SK-N-SH (cell line): ENCODE measurements at regions not wholly inside any gene's neighbourhood (a gene's known extent, or its start where the extent isn't known, plus 50 kb on each side); places are given as distances from the start of the nearest gene placed in this dataset.

Source experiments
- EP300 ChIP-seq, 2 experiments: IDR thresholded peaks; 2 replicates each; pipeline versions ENCODE4 v1.4.0 to v1.6.1; 2012; ENCODE audit warnings: borderline replicate concordance in 1 of 2, low read depth in 1 of 2, low read length in 1 of 2
- EZH2phosphoT487 ChIP-seq: fragments of 200-600 bp; sonication (generic); IDR thresholded peaks from 2 replicates; pipeline ENCODE4 v1.6.1; 2017; ENCODE audit warnings: low read depth, mixed run types, mild to moderate bottlenecking, antibody characterized with exemption, moderate library complexity, borderline replicate concordance
- FOXJ3 ChIP-seq: sonication (generic); formaldehyde crosslinking; IDR thresholded peaks from 2 replicates; pipeline ENCODE4 v1.5.1; 2020; ENCODE audit warnings: mild to moderate bottlenecking, missing genetic modification reagents
- GABPA ChIP-seq: IDR thresholded peaks from 2 replicates; pipeline ENCODE4 v1.4.0; 2012; ENCODE audit warnings: low read depth, mild to moderate bottlenecking
- RAD21 ChIP-seq: IDR thresholded peaks from 2 replicates; pipeline ENCODE4 v1.6.1; 2012; ENCODE audit warnings: mild to moderate bottlenecking, low read length
- TF ChIP-seq, protein P1 (sequence below): fragments of 200-600 bp; sonication (generic); IDR thresholded peaks from 2 replicates; pipeline ENCODE4 v1.6.1; 2017; ENCODE audit warnings: antibody characterized with exemption, mild to moderate bottlenecking, moderate library complexity

GRCh38 chr11:24247846-24248245 is 249.0 kb upstream of the LUZP2 start:
- TF ChIP-seq, protein P1, sequence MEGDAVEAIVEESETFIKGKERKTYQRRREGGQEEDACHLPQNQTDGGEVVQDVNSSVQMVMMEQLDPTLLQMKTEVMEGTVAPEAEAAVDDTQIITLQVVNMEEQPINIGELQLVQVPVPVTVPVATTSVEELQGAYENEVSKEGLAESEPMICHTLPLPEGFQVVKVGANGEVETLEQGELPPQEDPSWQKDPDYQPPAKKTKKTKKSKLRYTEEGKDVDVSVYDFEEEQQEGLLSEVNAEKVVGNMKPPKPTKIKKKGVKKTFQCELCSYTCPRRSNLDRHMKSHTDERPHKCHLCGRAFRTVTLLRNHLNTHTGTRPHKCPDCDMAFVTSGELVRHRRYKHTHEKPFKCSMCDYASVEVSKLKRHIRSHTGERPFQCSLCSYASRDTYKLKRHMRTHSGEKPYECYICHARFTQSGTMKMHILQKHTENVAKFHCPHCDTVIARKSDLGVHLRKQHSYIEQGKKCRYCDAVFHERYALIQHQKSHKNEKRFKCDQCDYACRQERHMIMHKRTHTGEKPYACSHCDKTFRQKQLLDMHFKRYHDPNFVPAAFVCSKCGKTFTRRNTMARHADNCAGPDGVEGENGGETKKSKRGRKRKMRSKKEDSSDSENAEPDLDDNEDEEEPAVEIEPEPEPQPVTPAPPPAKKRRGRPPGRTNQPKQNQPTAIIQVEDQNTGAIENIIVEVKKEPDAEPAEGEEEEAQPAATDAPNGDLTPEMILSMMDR = no peak
- TF ChIP-seq EZH2phosphoT487 (no peak), FOXJ3 (CRISPR knock-in tag) (no peak), EP300 (IDR thresholded peaks at IDR 0.05; ENCODE audit: borderline replicate concordance in 1 of 2, low read depth in 1 of 2, low read length in 1 of 2) (no peak), GABPA (no peak), RAD21 (no peak)
